Activated naive CD8-positive, alpha-beta T cell treated with anti-CD3 and anti-CD28 coated beads, Interleukin-2, amount 50 U/mL, for 24 hours (primary cell): ENCODE measurements at regions not wholly inside any gene's neighbourhood (a gene's known extent, or its start where the extent isn't known, plus 50 kb on each side); places are given as distances from the start of the nearest gene placed in this dataset.
"Not testable (repeated sequence)": the region's sequence is repeated elsewhere in the genome, so short reads cannot be mapped to it uniquely, and the experiment has no call there.

Source experiments
- ATAC-seq: fragments of 150-1000 bp; cut with Tn5 transposase; one replicate; pipeline ENCODE4 v1.10.0; 2021
- DNase-seq: peaks from one replicate; pipeline ENCODE4 v3.0.0; 2021
- H3K27ac Mint-ChIP-seq: one replicate; pipeline ENCODE4 v1.8.0; 2021; ENCODE audit warnings: mild to moderate bottlenecking, mixed read lengths
- H3K27me3 Mint-ChIP-seq: one replicate; pipeline ENCODE4 v1.8.0; 2021; ENCODE audit warnings: mixed read lengths
- H3K36me3 Mint-ChIP-seq: one replicate; pipeline ENCODE4 v1.8.0; 2021; ENCODE audit warnings: low read depth, mixed read lengths
- H3K4me1 Mint-ChIP-seq: one replicate; pipeline ENCODE4 v1.8.0; 2021; ENCODE audit warnings: mixed read lengths
- H3K4me3 Mint-ChIP-seq: one replicate; pipeline ENCODE4 v1.8.0; 2021; ENCODE audit warnings: mild to moderate bottlenecking, moderate library complexity, mixed read lengths
- H3K9me3 Mint-ChIP-seq: one replicate; pipeline ENCODE4 v1.8.0; 2021; ENCODE audit warnings: mixed read lengths

GRCh38 chr3:59189939-59190338 is 140.1 kb upstream of the CFAP20DC start:
- no peaks in the 10 kb centered on the region for H3K36me3 Mint-ChIP-seq
- H3K27me3 Mint-ChIP-seq: no peaks in the 10 kb centered on the region
- no peak overlapping the region for H3K27ac Mint-ChIP-seq
- no peak for DNase-seq
- no peaks in the 10 kb centered on the region for H3K9me3 Mint-ChIP-seq
- no peak for ATAC-seq
- H3K4me3 Mint-ChIP-seq: no peak overlapping the region
- H3K4me1 Mint-ChIP-seq: no peaks in the 10 kb centered on the region

DNA sequence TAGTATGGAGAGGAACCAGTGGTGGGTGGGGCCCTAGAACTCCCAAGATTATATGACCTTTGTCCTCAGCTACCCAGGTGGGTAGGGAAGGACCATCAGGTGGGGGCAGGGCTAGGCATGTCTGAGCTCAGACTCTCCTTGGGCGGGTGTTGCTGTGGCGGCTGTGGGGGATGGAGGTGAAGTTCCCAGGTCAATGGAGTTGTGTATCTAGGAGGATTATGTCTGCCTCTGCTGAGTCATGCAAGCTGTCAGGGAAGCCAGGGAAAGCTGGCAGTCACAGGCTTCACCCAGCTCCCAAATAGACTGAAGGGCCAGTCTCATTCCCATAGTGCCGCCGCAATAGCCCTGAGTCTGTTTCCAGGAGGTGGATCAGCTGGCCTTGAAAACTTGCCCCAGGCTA is 139.7 kb upstream of the CFAP20DC start:
- no peak overlapping the region for H3K4me3 Mint-ChIP-seq
- ATAC-seq (no peak), DNase-seq (no peak)
- H3K27ac Mint-ChIP-seq: no peak overlapping the region
- no peaks in the 10 kb centered on the region for H3K4me1 Mint-ChIP-seq
- no peaks in the 10 kb centered on the region for H3K9me3 Mint-ChIP-seq
- no peaks in the 10 kb centered on the region for H3K27me3 Mint-ChIP-seq
- H3K36me3 Mint-ChIP-seq: no peaks in the 10 kb centered on the region

DNA sequence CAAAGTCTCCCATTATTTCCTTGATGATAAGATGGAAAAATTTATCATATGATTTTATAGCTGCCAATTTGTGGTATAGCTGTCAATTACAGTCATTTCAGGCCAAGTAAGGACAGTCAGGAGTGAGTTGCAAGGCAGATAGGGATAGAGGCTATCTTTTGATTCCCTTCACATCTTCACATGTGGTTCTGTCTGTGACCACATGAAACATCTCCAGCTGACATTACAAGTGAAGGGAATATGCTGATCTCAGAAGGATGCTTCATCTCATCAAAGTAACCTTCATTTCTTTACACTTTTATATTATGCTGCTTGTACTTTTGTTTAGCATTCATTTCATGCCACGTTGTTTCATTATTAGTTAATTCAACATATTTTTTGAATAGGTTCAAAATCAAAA is 136.9 kb upstream of the CFAP20DC start:
- no peaks in the 10 kb centered on the region for H3K9me3 Mint-ChIP-seq
- ATAC-seq (no peak), DNase-seq (no peak)
- H3K36me3 Mint-ChIP-seq: no peaks in the 10 kb centered on the region
- H3K27me3 Mint-ChIP-seq: no peaks in the 10 kb centered on the region
- H3K4me1 Mint-ChIP-seq: no peaks in the 10 kb centered on the region
- H3K4me3 Mint-ChIP-seq: no peak overlapping the region
- H3K27ac Mint-ChIP-seq: no peak overlapping the region

GRCh38 chr3:59185591-59186369 is 136.0 kb upstream of the CFAP20DC start:
- Mint-ChIP-seq H3K36me3 (no peaks in the 10 kb centered on the region), H3K9me3 (no peaks in the 10 kb centered on the region), H3K4me1 (no peaks in the 10 kb centered on the region), H3K27ac (no peak overlapping the region), H3K27me3 (no peaks in the 10 kb centered on the region), H3K4me3 (no peak overlapping the region)
- DNase-seq (no peak), ATAC-seq (no peak)

GRCh38 chr3:59180006-59180405 is 130.2 kb upstream of the CFAP20DC start:
- Mint-ChIP-seq H3K27me3 (peaks cover 11% of the 10 kb centered on the region), H3K9me3 (peaks cover 5% of the 10 kb centered on the region), H3K4me3 (no peak overlapping the region), H3K27ac (no peak overlapping the region), H3K36me3 (no peaks in the 10 kb centered on the region), H3K4me1 (no peaks in the 10 kb centered on the region)
- ATAC-seq (no peak), DNase-seq (no peak)

DNA sequence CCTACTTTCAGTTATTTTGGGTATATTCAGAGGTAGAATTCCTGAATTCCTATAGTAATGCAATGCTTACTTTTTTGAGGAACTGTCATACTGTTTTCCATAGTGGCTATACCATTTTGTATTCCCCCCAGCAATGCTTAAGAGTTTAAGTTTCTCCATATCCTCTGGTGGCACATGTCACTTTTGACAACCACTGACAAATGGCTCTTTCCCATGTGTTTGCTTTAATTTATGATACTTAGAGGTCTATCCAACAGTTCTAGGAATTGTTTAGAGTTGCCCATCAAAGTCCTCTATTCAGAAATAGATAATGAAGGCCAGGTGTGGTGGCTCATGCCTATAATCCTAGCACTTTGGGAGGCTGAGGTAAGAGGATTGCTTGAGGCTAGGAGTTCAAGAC is 128.9 kb upstream of the CFAP20DC start:
- H3K27me3 Mint-ChIP-seq: peaks cover 11% of the 10 kb centered on the region
- no peak for ATAC-seq
- peaks cover 5% of the 10 kb centered on the region for H3K9me3 Mint-ChIP-seq
- no peaks in the 10 kb centered on the region for H3K4me1 Mint-ChIP-seq
- no peak overlapping the region for H3K4me3 Mint-ChIP-seq
- H3K27ac Mint-ChIP-seq: no peak overlapping the region
- H3K36me3 Mint-ChIP-seq: no peaks in the 10 kb centered on the region
- no peak for DNase-seq

GRCh38 chr3:59171491-59171890 is 121.7 kb upstream of the CFAP20DC start:
- Mint-ChIP-seq H3K4me1 (no peaks in the 10 kb centered on the region), H3K27ac (no peak overlapping the region), H3K27me3 (no peaks in the 10 kb centered on the region), H3K9me3 (no peaks in the 10 kb centered on the region), H3K4me3 (no peak overlapping the region), H3K36me3 (no peaks in the 10 kb centered on the region)
- ATAC-seq: no peak
- DNase-seq: no peak

GRCh38 chr3:59170166-59170565 is 120.3 kb upstream of the CFAP20DC start:
- not testable (repeated sequence) for H3K9me3 Mint-ChIP-seq, H3K36me3 Mint-ChIP-seq, H3K27ac Mint-ChIP-seq, ATAC-seq, H3K4me1 Mint-ChIP-seq, DNase-seq, H3K4me3 Mint-ChIP-seq, H3K27me3 Mint-ChIP-seq

- H3K27me3 Mint-ChIP-seq: no peaks in the 10 kb centered on the region
- no peaks in the 10 kb centered on the region for H3K36me3 Mint-ChIP-seq
- no peaks in the 10 kb centered on the region for H3K9me3 Mint-ChIP-seq
- no peaks in the 10 kb centered on the region for H3K4me1 Mint-ChIP-seq
- DNase-seq: no peak
- no peak for ATAC-seq
- H3K27ac Mint-ChIP-seq: no peak overlapping the region
- no peak overlapping the region for H3K4me3 Mint-ChIP-seq
Observed at GRCh38 chr3:59167756-59168155, 117.9 kb upstream of the CFAP20DC start.

- no peaks in the 10 kb centered on the region for H3K27me3 Mint-ChIP-seq
- no peaks in the 10 kb centered on the region for H3K4me1 Mint-ChIP-seq
- no peak overlapping the region for H3K27ac Mint-ChIP-seq
- DNase-seq (no peak), ATAC-seq (no peak)
- no peaks in the 10 kb centered on the region for H3K36me3 Mint-ChIP-seq
- no peaks in the 10 kb centered on the region for H3K9me3 Mint-ChIP-seq
- H3K4me3 Mint-ChIP-seq: no peak overlapping the region
Observed at GRCh38 chr3:59163953-59164352, 114.1 kb upstream of the CFAP20DC start.

- no peak for ATAC-seq
- no peak for DNase-seq
- Mint-ChIP-seq H3K4me1 (no peaks in the 10 kb centered on the region), H3K27ac (no peak overlapping the region), H3K36me3 (no peaks in the 10 kb centered on the region), H3K4me3 (no peak overlapping the region), H3K9me3 (no peaks in the 10 kb centered on the region), H3K27me3 (peaks cover 2% of the 10 kb centered on the region)
Observed at GRCh38 chr3:59161048-59161447, 111.2 kb upstream of the CFAP20DC start.

- Mint-ChIP-seq H3K4me3 (no peak overlapping the region), H3K36me3 (no peaks in the 10 kb centered on the region), H3K4me1 (no peaks in the 10 kb centered on the region), H3K9me3 (no peaks in the 10 kb centered on the region), H3K27ac (no peak overlapping the region), H3K27me3 (peaks cover 2% of the 10 kb centered on the region)
- ATAC-seq (no peak), DNase-seq (no peak)
Observed at GRCh38 chr3:59160133-59160746, 110.4 kb upstream of the CFAP20DC start.

DNA sequence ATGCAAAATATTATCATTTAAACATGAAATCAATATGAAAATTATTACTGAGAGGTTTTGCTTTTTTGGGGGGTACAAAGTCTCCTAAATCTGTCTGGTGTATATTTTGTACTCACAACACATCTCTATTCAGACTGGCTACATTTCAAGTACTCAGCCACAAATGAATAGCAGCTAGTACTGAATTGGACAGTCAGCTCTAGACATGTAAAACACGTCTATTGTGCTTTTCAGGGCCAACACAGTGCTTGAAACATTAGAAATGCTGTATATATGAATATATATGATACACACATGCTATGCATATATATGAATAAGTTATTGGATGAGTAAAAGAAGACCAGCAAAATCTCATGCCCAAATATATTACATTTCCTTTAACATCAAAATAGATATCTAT is 103.8 kb upstream of the CFAP20DC start:
- Mint-ChIP-seq H3K4me3 (no peak overlapping the region), H3K36me3 (no peaks in the 10 kb centered on the region), H3K9me3 (peaks cover 17% of the 10 kb centered on the region), H3K27me3 (peaks cover 12% of the 10 kb centered on the region), H3K4me1 (no peaks in the 10 kb centered on the region), H3K27ac (no peak overlapping the region)
- no peak for ATAC-seq
- no peak for DNase-seq

DNA sequence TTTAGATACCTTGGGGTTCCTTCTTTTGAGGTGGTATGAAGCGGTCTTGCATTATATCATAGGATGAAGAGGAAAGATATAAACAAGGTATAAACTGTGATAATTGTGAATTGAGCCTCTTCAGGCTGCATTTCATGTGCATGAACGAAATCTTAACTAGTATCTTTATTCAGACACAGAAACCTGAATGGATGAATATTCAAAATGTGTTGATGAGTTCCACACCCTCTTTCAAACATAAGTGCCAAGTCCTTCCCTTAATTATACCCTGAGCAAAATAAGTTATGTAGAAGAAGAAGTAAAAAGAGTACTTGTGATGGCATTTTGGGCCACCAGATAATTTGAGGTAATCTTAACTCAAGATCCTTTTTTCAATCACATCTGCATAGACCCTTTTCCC is 103.1 kb upstream of the CFAP20DC start:
- Mint-ChIP-seq H3K27me3 (peaks cover 12% of the 10 kb centered on the region), H3K9me3 (peaks cover 18% of the 10 kb centered on the region), H3K4me3 (no peak overlapping the region), H3K36me3 (no peaks in the 10 kb centered on the region), H3K4me1 (no peaks in the 10 kb centered on the region), H3K27ac (no peak overlapping the region)
- no peak for DNase-seq
- no peak for ATAC-seq

DNA sequence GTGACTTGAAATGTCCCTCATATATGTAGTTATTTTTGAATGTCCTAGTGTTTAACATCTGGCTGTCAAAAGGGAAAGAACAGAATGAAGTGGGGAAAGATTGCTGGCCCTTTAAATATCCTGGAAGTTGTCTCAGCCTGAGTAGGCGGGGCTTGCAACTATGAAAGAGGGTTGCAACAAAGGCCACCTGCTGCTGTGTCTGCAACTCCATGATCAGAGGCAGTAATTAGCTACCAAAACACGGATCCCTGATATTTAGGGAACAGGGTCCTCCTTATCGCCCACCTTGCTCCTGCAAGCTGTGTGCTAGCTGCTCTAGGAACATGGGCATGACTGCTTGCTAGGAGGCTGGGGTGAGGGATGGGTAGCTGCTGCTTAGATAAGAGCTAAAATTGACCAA is 100.2 kb upstream of the CFAP20DC start:
- Mint-ChIP-seq H3K9me3 (peaks cover 26% of the 10 kb centered on the region), H3K4me1 (no peaks in the 10 kb centered on the region), H3K36me3 (no peaks in the 10 kb centered on the region), H3K27me3 (peaks cover 12% of the 10 kb centered on the region), H3K4me3 (no peak overlapping the region), H3K27ac (no peak overlapping the region)
- ATAC-seq (no peak), DNase-seq (no peak)
